Right atrium auricular region (tissue), 2 donors: ENCODE measurements at regions not wholly inside any gene's neighbourhood (a gene's known extent, or its start where the extent isn't known, plus 50 kb on each side); places are given as distances from the start of the nearest gene placed in this dataset.

Experiments used
- DNase-seq: peaks from one replicate; pipeline ENCODE4 v3.0.0-alpha.2; 2019; ENCODE audit warnings: low spot score
- H3K27ac ChIP-seq, 2 donors: fragments of 200-600 bp; sonication (generic); 1 replicate in 1 of 2; 2 replicates in 1 of 2; pipeline ENCODE4 v1.5.1; 2016 to 2019
- H3K27me3 ChIP-seq, 2 donors: fragments of 200-600 bp; sonication (generic); one replicate each; pipeline versions ENCODE4 v1.5.1 to v1.6.0; 2017 to 2019
- H3K36me3 ChIP-seq: fragments of 200-600 bp; sonication (generic); one replicate; pipeline ENCODE4 v1.5.1; 2016
- H3K4me1 ChIP-seq, 2 donors: fragments of 200-600 bp; sonication (generic); one replicate each; pipeline versions ENCODE4 v1.5.1 to v1.6.0; 2017 to 2019
- H3K4me3 ChIP-seq, 2 donors: fragments of 200-600 bp; sonication (generic); 1 replicate in 1 of 2; 2 replicates in 1 of 2; pipeline ENCODE4 v1.5.1; 2017 to 2019; ENCODE audit warnings: mild to moderate bottlenecking in 1 of 2, moderate library complexity in 1 of 2
- H3K9me3 ChIP-seq, 2 donors: fragments of 200-600 bp; sonication (generic); one replicate each; pipeline ENCODE4 v1.5.1; 2019
- CTCF ChIP-seq, 2 donors: fragments of 200-600 bp; sonication (generic); IDR thresholded peaks; one replicate each; pipeline ENCODE4 v1.5.1; 2019; ENCODE audit warnings: antibody characterized with exemption in 2 of 2

GRCh38 chr11:121683791-121684190 is 231.0 kb upstream of the SORL1-AS1 start:
- Histone ChIP-seq H3K4me1 (no peaks in the 10 kb centered on the region), H3K9me3 (no peaks in the 10 kb centered on the region), H3K4me3 (no peak overlapping the region), H3K36me3 (no peaks in the 10 kb centered on the region), H3K27me3 (no peaks in the 10 kb centered on the region), H3K27ac (no peak overlapping the region)
- TF ChIP-seq CTCF (IDR thresholded peaks at IDR 0.05): no peak
- DNase-seq: no peak
